NCI-H226 (cell line): ENCODE measurements at regions not wholly inside any gene's neighbourhood (a gene's known extent, or its start where the extent isn't known, plus 50 kb on each side); places are given as distances from the start of the nearest gene placed in this dataset.

Experiments used
- DNase-seq: peaks from one replicate; pipeline ENCODE4 v3.0.0-alpha.2; 2015

DNA sequence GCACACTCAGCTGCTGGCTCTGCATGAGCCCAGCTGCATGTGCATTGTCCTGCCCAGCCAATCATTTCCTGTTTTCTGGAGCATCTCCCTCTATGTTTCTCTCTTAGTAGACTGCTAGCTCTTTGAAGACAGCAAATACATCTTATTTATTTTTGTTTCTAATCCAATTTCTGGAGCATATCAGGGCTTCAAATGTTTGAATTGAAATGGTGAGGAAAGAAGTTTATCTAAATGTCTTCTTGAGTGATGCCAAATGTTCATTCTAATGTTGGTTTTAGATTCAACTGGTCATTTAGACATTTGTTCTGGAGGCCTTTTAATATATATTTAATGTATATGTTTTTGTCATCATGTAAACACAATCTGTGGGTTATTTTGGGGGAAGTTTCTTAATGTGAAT is 141.9 kb downstream of the DNAJB9 start:
- no peak for DNase-seq

DNA sequence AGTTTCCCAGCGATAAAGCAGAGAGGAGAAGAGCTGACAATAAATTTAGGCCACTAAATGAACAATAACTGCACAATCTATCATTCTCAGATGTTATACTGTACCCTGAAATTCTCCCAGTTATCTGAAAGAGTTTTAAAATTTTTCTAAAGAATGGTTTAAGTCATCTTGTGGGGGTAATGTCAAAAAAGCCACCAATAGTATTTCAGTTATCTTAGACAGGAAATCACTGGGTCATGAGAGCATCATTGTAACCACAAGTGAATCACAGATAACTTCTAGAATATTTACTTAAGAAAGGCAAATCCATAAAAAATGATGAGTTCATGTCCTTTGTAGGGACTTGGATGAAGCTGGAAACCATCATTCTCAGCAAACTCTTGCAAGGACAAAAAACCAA is 147.1 kb downstream of the DNAJB9 start:
- DNase-seq: no peak

DNA sequence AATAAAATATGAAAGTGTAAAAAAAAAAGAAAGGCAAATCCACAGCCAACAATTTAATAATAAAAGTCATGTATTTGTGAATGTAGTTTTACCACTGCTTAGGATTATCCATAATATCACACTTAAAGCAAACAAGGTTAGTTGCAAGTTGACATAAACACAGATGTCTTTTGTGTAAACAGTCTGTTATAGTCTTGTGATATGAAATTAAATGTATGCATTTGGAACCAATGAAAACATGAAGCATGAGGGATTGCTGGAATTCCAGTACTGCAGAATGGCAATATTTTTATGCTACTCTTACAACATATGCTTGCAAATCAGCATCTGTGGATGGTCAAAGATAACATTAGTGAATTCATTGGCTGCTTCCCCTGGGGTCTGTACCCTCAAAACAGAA is 148.1 kb downstream of the DNAJB9 start:
- no peak for DNase-seq

DNA sequence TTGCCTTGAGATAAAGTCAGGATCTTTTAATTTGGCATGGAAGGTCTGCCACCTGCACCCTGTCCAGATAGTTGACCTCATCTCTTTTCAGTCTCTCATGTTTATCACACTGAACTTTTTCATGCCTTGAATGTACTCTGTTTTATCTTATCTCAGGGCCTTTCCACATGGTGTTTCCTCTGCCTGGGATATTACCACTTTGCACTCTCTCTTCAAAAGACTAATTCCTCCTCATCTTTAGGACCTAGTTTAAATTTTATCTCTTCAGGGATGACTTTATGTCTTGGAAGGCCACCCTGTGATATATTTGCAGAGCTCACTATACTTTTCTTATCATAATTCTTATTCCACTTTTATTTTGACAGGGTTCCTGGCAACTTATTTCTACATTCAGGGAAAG is 150.0 kb downstream of the DNAJB9 start:
- DNase-seq: no peak

DNA sequence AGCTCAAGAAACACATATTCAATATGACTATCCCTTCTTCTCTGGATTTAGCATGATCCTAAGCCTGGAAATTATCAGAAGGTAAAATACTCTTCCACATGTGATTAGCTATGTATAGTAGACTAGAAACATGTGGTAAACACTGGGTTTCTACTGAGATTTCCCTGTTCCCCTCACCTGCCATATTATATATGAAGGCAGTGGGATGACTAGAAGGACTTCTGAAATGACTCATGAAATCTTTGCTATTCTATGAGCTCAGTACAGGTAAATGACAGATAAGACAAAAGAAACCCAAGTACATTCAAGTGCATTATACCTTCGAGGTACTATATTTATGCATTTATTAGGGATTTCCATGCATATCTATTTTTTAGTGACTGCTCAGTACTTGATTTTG is 152.9 kb downstream of the DNAJB9 start:
- no peak for DNase-seq

DNA sequence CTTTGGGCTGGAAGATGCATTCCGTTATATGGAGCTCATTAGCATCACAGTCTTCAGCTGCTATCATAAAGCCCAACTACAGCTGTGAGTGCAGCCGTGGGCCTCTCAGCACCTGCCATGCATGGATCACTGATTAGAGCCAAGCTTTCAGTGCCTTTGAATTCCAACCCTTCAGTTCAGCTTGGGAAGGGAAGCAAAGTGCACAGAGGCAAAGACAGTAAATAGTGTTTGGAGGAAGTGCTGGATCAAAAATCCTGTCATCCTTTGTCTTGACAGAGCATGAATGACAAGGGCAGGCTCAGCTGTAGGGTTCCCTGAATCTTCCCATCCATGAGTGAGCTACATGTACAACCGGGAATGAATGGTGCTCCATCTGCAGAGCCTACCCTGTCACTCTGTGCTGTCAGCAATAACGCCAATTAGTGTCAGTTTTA is 153.7 kb downstream of the DNAJB9 start:
- DNase-seq: no peak

DNA sequence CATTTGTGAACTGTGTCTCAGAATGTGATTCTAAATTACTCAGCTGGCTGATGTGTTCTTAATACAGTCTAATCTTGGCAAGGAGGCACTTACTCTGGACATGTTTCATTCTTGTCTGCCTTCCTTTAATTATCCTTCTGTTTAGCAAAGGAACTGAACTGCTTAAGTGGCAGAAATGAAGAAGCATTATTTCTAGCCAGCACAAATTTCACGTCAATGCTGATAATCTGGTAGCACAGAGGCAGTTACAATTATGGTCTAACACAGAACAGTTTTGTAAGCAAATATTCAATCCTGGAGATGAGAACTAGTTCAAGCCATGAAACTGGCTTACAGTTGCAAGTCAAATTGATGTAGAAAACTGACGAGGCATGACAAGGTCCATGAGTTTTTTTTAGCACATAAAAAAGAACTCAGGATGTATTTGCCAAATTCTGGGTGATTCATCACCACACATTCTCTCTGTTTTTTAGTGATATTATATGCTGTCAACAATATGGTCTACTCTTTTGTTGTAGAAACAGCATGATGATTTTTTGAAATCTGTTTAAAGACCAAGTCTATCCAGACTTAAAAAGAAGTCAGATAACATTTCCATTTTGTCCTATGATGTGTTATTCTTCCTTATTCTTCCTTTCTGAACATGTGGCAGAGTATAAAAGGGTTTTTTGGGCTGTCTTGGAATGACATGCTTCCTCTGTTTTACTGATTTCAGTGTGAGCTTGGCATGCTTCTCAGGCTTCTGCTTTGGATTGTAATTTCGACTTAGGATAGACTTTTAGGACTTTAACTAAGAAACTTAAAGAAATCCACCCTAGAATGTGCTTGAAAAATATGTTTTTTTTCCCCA is 154.8 kb downstream of the DNAJB9 start:
- DNase-seq: no peak

DNA sequence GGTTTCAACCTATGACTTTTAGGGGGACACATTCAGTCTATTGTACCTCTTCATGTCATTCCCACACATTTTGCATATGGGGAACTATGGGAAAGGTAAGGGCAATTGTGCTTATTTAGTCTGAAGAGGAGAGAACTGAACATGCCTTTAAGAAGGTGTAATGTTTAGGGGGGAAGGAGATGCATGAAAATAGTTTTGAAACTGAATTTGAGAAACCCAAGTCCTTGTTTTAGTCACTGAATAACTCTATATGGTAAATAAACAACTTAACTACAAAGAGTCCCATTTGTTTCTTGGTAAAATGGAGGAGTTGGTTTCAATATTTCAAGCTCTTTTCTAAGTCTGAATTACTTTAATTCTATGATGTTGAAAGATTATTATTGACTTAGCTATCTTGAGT is 166.1 kb downstream of the DNAJB9 start:
- no peak for DNase-seq

DNA sequence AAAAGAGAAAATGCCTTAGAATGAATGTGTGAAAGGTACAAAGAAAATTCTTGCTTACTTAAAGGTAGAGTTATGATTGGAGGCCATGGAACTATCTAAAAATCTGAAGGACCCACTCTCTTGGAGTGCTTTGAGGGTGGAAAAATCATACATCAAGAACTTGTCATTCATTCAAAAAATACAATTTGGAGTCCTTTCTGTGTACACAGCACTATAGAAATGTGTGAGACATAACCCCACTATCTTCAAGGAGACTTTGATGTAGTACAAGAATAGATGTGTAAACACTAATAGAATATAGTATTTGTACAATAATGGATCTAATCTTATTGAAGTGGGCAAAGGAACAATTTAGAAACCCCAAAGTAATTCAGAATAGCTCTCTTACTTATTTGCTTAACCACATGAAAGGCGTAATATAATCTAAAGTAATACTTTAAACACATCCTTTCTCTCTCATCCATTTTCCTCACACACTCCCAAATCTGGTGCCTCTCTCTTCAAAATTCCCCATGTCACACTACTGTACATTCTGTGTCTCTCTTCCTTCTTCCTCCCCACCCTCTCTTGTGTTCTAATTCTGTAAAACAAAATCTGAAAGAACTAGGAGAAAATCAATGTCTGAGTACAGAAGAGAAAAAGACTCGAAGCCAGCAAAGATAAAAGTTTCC is 166.7 kb downstream of the DNAJB9 start:
- DNase-seq: no peak

DNA sequence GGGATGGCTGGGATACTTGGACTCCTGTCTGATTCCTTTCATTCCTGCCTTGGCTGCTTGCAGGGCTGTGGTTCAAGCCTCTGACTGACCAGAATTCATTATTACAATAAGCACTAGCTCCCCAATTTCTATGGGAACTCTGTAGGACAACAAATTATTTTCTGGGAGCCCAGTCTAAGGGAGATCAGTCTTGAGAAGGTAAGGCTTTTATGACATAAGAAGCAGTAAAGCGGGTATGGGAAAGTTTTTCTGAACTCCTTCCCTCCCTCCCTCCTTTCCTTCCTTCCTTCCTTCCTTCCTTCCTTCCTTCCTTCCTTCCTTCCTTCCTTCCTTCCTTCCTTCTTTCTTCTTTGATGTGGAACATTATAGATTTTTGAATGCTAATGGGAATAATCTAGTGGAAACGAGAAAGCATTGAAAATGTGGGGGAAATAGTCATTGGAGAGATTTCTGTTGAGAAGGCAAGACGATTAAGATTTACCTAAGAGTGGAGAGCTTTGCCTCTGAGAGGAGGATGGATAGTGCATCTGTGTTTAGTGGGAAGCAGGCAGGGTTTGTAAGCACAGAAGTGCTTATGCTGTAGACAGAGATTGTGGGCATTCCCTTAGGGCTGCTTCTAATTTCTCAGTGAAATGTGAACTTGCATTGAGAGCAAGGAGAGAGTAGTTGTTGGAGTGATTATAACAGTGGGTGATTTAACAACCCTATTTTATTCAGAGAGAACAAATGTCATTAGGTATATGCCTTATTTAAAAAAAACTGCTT is 201.5 kb downstream of the DNAJB9 start:
- no peak for DNase-seq

DNA sequence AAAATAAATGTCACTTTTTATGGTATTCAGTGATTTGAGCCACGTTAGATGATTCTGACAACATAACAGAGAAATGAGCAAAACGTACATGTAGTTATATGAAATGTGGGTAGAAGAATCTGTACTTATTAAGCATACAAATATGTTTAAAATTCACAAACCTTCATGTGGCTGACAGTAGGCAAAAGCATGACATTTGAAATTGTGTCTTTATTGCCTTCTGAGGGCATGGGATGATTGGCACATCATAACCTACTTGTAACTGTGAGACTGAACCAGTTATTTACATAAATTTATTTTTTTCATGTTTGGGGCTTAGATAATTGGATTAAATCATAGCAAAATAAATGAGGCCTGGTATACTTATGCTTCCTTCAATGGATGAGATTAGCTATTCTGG is 202.2 kb downstream of the DNAJB9 start:
- DNase-seq: no peak

DNA sequence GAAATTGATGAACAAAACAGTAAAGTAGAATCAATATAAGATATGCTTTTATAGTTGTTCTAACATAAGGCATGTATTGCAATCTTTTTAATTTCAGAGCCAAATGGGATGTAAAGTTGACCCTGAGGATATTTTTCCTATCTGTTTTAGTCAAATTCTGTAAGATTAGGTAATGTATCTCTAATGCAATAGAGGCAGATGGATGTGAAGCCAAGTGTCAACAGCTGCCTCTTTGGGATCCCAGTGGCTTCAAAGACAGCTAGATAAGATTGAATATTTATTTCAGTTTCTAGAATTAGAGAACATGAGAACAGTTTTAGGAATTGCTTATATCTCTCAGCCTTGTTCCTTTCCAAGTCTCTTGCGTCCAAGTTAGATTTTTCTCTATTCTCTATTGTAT is 208.3 kb downstream of the DNAJB9 start:
- no peak for DNase-seq

DNA sequence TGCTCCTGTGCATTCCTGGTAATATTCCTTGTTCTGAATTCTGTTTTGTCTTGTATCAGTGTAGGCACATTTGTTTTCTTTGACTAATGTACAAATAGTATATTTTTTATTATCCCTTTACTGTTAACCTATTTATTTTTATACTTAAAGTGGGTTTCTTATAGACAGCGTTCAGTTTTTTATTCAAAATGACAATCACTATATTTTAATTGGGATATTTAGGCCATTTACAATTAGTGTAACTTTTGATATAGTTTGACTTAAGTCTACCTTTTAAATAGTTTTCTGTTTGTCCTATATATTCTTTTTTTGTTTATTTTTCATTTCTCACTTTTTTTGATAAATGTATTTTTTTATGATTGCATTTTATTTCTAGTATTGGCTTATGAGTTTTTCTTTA is 219.8 kb downstream of the DNAJB9 start:
- no peak for DNase-seq

DNA sequence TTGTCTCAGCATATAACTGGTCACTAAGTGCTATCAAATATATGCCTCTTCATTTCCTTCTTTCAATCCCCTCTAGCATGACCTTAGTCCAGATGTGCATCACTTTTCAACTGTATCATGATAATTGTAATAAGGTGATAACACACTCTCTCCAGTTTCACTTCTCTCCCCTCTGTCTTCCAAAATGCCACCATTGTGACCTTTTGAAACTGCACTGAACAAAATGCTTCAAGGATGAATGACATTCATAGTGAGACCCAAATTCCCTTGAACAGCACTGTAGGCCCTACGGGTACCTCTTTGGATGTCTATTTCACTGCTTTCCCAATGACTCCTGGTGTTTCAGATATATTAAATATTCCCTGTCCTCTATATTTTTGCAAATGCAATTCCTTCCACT is 224.8 kb downstream of the DNAJB9 start:
- no peak for DNase-seq

DNA sequence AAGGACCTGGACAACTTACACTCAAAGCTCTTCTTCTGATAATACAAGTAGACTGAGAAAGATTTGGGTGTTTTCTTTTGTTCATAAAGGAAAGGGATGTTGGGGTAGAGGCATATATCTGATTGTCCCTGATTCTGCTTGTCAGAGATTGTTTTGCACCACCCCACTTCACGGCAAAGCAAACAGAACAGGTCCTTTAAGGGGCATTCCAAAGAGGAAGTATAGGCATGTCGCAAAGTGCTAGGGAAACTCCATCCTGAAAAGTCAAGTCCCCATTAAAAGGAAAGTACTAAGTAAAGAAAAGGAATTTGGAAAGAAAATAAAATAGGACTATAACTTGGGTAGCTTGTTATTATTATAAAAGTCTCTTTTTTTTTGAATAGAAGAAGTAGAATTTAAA is 233.0 kb downstream of the DNAJB9 start:
- no peak for DNase-seq

DNA sequence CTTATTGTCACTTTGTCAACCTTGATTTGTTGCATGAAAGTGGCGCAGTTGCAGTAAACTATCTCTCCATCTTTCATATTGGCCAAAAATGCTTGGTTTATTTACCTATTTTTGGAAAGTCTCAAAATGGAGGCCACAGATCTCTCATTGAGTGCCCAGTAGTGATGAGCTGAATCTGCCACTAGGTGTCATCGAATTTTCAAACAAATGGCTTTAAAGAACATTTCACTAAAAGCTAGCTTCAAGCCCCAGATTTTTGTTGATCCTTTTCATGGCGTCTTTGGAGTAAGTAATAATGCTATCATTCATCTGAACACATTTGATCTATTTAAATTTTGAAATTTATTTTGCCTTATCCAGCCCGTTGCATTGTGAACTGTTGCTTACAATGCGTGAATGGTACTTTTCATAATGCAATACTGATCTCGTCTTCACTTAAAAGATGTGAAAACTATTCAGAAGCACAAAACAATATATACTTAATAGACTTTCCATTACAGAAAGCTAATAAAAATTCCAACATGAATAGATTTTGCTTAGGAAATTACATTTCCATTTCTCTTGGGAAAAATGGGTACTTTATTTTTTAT is 236.2 kb downstream of the DNAJB9 start:
- DNase-seq: no peak

DNA sequence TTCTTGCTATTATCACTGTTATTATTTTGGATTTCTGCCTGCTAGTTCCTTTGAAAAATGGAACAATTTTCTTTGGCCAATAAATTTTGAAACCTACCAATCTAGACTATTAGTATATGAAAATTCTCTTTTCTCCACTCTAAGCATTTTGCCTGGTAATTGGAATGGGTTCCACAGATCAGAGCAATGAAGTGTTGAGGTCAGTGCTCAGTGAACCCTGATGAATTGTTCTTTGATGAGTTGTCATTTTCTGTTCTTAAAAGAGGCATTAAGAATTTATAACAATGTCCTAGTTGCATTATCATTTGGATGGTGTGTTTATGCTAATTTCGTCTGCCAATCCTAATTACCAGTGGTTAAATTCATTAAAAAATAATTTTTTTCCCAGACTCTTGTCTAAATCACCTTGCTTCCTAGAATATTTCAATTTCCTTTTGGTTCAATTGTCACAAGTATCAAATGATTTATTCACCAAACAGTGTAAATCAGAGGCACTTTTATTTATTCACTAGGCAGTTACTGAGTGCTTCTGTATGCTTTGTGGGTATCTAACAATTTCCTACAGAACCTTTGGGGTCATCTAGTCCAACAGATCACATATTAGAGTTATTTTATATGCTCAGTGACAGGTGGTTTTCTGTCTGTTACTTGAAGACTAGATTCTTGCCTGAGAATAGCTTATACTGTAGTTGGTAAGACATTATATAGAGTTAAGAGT is 239.0 kb downstream of the DNAJB9 start:
- no peak for DNase-seq

DNA sequence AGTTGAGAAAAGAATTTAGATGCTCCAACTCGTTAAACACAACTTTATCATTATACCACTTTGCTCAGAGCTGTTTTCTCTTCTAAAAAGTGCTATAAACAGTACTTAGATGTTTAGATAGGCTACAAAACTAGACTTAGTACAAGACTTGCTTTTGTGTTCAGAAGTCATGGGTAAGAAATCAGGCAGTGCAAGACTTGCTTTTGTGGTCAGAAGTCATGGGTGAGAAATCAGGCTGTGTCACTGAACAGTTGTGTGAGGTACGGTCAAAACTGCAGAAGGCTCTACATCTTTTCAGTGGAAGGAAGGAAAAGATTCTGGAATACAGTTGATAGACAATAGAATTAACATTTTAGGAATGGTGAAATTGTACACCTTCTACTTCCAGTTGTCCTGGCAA is 239.7 kb downstream of the DNAJB9 start:
- no peak for DNase-seq

DNA sequence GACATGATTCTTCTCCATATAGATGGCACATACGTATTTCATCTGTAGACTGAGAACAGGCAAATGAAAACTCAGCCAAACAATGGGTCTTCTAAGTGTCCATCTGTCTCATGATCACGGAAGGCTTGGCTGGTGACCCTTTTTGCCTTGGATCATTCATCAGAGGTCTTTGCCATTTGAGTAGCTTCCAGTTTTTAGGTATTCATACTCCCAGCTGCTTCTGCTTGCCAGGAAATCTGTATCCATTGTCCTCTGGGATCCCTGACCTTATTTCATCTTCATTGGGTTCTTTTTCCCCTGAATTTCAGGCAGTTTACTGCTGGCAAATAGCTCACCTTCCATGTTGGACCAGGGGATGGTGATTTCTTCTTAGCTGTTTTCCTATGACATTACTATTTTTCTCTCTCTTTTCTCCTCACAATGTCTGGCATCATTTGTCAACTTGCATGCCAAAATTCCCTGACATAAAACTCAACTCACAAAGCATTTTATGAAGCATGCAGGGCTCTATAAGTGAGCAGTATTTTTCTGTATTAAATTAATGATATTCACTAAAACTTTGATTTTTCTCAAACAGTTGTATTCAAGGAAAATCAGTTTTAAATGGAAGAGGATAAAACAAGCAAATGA is 241.2 kb downstream of the DNAJB9 start:
- DNase-seq: no peak

DNA sequence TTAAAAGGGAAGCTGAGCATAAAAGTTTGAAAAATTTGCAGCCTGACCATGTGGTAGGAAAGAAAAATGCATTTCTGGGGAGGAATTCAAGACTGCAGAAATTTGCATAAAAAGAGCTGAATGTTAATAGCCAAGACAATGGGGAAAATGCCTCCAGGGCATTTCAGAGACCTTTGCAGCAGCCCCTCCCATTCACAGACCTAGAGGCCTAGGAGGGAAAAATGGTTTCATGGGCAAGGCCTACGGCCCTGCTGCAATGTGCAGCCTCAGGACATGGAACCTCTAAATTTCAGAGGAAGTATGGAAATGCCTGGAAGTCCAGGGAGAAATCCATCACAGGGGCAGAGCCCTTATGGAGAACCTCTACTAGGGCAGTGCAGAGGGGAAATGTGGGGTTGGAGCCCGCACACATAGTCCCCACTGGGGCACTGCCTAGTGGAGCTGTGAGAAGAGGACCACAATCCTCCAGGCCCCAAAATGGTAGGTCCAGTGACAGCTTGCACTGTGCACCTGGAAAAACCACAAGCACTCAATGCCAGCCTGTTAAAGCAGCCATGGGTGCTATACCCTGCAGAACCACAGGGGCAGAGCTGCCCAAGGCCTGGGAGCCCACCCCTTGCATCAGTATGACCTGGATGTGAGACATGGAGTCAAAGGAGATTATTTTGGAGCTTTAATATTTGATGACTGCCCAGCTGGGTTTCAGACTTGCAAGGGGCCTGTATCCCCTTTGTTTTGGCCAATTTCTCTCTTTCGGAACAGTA is 243.8 kb downstream of the DNAJB9 start:
- DNase-seq: no peak

DNA sequence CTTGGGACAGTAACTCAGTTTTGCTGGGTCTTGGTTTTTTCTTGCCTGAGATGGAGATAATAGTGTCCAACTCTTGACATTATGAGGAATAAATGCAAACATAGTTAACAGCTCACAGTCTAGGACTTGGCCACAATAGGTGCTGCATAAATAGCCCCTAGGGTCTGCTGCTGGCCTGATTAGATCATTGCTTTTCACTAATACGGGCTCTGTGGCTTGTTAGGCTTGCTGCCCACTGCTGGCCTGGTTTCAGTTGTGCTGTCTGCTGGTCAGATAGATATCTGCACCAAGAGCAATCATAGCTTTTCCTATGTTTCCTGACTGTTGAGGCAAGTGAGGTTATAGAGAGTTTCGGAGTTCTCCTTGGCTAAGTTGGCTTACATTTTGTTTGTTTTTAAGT is 246.1 kb downstream of the DNAJB9 start:
- no peak for DNase-seq

DNA sequence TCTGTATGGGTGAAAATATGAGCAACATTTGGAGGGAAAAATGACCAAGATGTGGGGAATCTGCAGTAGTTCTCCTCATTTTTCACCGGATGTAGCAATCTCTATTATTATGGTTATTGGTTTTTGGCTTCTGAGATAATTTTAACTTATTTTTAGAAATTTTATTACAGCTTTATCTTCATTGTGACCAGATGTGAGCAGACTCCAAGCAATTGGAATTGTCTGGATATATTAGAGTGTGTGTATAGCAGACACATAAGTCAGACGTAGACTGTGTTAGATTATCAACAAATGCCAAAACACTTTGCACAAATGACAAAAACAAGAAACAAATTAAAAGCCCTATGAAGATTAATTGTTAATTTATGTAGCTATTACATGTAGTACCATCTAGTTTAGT is 249.1 kb downstream of the DNAJB9 start:
- DNase-seq: no peak
